Activated CD4-positive, alpha-beta T cell treated with anti-CD3 and anti-CD28 coated beads, Interleukin-2, amount 50 U/mL, for 48 hours (primary cell): ENCODE measurements at regions not wholly inside any gene's neighbourhood (a gene's known extent, or its start where the extent isn't known, plus 50 kb on each side); places are given as distances from the start of the nearest gene placed in this dataset.

ENCODE experiments used
- DNase-seq, 2 experiments: peaks; one replicate each; pipeline ENCODE4 v3.0.0-alpha.2; 2020

DNA sequence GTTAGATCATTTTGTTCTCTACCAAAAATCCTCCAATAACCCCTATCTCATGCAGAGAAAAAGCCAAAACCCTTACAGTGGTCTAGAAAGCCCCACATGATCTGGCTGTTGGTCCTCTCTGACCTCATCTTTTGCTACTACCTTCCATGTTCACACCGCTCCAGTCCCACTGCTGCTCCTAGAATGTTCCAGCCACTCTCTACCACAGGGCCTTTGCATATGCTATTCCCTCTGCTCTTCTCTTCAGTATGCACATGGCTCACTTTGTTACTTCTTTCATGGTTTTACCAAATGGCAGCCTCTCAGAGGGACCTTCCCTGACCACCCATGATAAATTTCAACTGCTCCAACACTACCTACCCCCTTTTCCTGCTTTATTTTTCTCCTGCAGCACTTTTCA lies 193.5 kb upstream of the CCDC150 start:
- no peak for DNase-seq

DNA sequence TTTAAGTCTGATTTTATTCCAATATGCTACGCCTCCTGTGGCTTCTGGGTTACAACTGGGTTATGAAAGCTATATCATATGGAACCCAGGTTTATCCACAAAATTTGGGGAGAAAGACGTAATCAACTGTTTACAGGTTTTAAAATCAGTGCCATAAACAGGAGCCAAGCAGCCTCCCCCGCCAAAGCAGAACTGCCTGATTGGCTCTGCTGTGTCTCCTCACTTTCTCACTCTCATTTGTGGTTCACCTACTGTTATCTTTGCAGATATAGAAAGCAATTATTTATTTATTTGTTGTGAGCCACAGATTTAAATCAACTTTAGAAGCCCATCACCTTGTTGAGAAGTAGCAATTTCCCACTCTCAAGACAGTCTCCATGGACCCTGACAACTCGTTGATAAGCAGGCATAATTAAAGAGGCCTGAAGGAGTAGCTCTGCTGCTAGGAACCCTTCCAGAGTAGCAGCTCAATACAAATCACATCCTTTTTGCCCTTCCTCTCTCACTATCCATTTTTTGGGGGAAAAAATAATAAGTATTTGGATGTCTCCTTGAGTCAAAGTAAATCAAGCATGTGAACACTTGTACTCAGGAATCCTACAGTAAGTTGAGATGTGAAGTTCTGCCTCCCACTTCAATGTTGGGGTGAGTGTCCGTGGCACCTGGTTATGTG lies 191.0 kb upstream of the CCDC150 start:
- DNase-seq = no peak

DNA sequence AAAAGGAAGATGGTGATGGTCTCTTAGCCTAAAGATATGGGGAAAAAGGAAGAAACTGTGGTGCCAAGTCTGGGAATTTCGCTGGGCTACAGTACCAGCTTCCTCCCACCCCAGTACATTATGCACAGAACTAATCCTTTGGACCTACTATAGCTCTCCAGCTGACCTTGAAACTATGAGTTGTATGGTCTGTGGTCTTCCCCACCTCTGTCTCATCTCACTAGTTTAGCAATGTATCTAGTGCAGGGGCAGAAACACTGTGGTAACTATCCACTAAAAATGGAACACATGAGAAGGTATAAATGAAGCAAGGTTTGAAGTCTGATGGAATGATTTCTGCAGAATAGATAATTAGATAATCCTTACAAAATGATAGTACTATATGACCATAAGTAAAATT lies 190.4 kb upstream of the CCDC150 start:
- DNase-seq = no peak

DNA sequence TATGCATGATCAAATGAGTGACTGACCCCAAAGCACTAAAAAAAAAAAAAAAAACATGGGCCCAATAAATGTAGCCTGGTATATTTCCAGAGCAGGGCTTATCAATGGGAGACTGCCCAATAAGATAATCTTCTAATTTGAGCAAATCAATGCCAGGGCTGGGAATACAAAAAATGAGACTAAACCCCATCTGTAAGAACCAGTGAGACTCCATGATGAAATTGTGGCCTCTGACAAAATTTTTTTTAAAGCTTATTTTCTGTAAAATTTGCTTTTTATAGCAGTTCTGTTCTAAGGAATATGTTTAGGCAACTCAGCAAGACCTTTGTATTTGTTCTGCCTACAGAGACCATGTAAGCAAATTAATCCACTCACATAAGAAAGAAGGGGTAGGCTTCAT lies 186.8 kb upstream of the CCDC150 start:
- no peak for DNase-seq

DNA sequence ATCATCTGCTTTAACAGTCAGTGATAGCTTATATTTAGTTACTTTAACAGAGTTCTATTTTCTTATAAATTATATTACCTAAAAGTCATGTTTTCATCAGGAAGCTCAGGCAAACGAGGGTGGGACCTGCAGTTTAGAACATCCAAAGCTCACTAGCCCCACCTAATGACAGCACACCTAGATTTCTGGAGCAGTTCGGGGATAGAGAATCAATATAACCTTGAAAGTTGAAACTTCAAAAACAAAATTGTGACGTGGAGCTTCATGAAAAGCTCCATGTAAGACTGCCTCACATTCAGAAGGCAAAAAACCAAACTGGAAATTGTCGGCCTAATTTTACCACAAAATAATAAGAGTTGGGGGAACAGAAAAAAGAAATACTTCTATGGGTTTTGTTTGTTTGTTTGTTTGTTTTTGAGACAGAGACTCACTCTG lies 185.9 kb upstream of the CCDC150 start:
- peak; percentile 32 to 57 for DNase-seq

DNA sequence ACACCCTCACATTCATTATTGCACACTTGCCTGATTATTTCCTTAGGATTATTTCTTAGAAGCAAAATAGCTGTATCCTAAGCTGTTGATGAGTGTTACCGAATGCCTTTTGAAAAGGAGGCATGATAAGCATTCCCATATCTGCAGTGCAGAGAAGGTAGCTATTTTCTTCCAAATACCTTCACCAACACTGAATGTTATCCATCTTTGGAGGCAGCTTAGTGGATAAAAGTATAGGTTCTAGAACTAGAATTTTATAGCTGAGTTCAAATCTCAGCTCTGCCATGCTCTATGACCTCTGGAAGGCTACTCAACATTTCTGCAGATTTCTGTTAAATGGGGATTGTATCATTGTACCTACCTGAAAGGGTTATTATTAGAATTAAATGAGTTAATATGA lies 185.0 kb upstream of the CCDC150 start:
- no peak for DNase-seq

DNA sequence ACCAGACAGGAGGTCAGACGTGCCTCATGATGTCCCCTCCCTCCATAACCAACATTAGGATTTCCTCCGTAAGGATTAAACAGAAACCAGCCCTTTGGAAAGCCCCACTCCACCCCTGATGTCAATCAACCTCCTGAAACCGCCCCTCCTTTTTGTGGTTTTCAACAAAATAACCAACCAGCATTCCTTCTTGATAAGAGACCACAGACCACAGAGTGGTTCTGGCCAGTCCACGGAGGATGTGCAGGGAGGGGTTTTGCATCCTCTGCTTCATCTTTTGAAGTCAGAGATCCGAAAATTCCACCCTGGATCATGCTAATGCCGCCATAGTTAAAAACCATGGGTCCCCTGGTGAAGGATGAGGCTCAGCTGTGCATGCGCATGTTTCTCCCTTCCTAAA lies 180.0 kb upstream of the CCDC150 start:
- DNase-seq = no peak

DNA sequence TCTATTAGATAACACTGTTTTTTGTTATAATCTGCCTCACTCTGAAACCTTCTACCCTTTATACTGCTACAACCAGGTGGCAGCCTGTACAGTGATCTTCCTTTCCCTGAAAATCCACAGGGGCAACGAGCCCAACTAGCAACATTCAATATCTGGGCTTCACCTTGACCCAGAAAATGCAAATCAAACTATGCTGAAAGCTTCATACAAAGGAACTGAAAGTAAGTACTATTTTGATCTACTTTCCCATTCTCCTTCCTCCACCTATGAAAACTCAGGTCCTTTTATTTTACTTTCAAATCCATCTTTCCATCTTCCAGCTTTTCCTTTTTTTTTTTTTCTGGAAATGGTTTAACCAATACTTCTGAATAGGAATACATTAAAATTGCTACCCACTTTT lies 175.8 kb upstream of the CCDC150 start:
- no peak for DNase-seq

DNA sequence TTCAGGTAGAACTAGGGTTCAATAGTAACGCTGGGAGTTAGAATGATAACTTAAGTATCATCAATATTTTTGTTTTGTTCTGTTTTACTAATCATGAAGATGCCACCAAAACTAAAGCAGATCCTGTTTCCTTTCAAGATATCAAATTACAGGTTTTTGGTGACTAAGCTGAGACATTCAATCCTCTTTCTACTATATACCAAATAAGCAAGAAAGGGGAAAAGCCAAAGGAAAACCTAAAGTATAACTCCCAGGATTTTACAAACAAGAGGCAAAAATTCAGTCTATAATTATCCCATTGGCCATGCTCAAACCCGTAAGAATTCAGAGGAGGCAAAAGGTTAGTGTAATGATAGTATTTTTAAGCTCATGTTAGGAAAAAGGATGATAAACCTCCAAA lies 175.2 kb upstream of the CCDC150 start:
- DNase-seq = no peak

DNA sequence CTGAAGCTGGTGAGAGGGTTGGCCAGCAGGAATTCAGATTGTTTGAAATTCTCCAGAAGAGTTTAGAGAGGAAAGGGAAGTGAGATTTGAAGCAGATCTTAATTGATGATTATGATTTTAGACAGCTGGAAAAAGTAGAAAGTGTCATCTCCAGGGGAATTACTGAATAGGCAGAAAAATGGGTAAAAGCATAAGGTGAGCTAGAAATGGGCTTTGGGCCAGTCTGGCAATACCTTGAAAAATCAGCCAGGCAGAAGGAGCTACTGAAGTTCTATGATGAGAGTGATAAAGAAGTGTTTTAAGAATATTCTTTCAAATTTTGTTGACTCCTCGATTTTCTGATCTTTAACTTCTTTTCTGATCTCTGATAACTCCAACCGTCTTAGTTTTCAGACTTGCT lies 172.9 kb upstream of the CCDC150 start:
- no peak for DNase-seq

DNA sequence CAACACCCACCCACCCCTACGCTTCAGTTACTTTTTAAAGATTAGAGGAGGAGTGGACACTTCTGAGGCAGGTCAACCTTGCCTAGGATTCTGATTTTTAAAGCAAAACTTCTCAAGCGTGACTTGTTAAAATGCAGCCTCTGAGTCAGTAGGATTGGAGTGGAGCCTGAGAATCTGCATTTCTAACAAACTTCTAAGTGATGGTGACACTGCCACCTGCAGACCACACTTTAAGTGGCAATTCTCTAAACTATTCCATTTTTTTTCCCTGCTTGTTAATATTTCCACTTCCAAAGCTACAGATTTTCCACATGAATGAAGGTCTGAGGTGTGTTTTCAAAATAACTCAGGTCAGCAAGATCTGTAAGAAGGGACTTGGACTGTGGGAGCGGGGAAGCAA lies 171.1 kb upstream of the CCDC150 start:
- no peak for DNase-seq

DNA sequence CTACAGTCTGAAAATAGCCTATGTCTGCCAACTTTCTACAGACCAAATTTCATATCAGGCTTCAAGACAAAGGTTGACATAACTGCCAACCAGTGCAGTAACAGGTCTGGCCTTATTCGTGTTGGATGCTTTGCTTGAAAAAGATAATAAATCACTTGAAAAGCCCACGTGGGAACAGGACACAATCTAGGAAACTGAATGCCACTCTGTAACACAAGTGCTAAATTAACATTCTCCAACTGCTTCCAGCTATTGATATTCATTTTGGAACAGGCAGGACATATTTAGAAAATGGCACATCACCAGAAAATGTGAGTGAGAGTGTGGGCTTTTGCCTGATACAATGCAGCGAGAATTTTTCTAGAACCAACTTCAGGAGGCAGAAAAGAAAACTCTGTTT lies 165.9 kb upstream of the CCDC150 start:
- no peak for DNase-seq

DNA sequence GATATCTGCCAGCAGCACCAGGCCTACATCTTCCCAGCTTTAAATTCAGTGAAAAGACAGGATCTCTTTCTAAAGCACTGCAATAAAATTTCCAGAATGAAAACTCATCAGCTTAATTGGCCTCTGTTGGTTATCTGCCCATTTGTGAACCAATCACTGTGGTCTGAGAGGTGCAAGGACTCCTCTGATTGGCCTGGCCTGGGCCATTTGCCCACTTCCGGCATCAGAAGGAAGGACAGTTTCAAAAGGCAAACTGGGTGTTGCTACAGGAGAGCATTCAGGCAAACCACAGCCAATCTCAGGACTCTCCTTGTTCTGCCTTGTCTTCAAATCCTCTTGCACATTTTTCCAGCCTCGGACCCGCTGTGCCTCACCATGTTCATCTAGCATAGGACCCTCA lies 163.9 kb upstream of the CCDC150 start:
- DNase-seq = no peak

DNA sequence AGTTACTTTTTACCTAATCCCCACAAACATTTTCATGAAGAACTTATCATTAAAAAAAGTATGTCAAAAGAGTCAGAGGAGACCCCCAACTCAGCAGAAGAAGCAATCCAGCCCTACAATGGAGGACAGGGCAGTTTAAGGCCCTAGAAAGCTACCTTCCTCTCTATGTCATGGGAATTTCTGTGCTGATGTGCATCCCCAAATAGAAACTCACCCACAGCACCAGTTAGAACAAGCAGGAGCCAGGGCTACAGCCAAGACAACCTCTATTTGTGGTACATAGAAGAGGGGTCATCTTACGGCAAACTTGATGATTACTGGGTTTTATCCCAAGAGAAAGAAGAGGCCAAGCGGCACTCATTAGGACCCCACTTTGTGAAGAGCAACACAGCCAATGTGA lies 160.9 kb upstream of the CCDC150 start:
- no peak for DNase-seq

DNA sequence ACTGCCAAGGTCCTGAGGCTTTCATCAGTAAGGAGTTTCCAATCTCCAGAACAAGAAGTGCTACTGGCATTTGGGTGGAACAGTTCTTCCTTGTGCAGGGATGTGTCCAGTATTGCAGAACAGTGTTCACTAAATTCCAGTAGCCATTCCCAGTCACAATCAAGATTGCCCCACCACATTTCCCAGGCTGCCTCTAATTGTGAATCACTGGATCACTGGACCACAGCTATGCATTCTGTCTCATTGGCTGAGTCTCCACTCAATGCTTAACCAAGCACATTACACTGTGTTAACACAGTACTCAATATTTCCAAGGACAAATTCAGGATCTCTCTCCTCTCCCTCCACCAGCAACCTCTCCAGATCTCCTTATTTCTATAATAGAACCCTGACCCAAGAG lies 160.2 kb upstream of the CCDC150 start:
- no peak for DNase-seq

DNA sequence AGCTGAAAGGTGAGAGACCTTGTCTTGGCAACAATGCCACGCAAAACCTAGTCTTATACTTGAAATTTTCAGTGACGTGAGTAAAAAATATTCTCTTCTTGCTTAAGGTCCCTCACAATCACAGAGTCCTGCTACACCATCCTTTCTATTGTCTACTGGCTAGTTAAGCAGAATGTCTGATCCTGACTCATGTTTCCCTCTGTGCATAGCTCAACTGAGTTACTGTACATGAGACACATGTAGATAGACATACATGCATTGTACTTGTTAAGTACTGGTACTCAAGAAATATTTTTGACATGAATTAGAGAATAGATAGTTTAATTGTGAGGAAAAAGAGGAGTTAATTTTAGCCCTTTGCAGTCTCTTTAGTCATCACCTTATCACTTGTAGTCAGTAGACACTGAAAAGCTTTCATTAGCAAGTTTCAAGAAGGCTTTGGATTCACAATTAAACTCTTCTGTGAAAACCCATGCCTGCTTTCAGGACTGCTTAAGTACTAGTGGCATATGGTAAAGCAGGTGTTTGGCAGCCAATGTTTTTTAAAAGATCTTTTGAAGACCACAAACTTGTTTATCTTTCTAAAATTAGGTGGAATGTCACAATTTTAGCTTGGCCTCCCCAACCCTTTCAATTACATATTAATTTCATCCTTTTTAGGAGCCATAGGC lies 158.7 kb upstream of the CCDC150 start:
- no peak for DNase-seq

DNA sequence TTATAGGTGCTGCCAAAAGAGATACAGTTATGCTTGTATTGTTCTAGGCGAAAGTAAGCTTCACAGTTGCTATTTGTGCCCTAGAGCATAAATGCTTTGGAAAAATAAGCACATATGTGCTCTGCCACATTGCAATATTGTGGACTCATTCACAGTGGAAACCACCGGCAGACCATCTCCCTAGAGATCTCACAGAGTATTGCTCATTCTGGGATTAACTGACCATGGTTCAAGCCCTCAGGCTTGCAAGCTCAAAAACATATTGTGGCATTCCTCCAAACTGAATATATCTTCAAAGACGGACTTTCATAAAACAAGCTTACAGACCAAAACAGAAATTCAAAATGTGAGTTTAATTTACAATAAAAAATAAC lies 158.2 kb upstream of the CCDC150 start:
- no peak for DNase-seq

DNA sequence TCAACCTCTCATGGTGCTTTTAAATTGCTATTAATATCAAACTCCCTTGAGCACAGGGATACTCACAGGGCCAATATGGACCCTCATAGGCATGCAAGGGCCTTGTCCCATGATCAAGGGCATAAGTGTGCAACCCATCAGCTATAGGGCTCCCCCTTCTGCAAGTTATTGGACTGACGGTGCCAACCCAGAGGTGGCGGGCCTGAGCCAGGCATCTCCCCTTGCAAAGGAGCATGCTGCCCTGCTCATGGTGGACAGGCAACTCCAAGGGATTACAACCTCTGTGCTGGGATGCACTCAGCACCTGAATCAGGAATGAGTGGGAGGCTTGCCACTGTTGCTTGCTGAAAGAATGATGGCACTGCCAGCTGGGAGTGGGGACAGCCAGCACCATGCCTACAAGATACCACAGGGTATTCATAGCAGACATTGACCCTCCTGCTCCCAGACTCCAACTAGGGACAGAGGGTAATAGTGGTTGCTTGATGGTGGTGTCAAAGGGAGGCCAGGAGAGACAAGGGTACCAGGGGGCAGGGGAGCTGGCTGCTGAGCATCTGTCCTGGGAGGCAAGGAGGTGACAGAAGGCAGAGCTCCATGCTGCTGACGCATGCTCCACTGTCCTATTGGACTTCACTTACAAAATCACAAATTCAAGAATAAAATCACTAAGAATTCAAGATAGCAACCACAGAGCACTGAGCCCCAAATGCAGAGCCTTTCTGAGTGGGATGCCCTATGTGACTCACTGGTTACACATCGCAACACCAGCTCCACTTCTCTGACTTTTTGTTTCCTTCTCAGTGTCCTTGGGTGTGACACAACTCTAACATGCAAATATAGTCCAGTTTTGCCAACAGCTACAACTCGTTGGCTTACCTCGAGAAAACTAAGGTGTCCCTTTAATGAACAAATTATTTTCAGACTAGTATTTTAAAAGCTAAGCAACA lies 157.1 kb upstream of the CCDC150 start:
- DNase-seq = peak in 1 of 2 experiments; percentile 5

DNA sequence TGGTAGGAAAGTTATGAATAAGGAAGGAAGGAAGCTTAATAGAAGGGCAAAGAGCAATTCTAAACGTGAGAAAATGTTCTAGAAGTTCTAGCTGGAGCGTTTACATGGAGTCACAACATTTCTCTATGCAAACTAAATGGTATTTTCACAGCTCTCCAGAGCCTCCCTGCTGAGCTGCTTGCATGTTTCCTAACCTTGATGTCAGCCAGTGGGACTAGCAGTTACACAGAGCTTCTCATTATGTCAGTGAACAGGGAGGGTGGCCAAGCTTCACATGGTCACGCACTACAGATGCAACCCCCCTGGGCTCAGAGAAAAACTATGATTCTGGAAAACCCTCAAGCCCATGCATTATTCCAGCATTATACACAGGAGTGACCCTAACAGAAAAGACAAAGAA lies 153.4 kb upstream of the CCDC150 start:
- no peak for DNase-seq

DNA sequence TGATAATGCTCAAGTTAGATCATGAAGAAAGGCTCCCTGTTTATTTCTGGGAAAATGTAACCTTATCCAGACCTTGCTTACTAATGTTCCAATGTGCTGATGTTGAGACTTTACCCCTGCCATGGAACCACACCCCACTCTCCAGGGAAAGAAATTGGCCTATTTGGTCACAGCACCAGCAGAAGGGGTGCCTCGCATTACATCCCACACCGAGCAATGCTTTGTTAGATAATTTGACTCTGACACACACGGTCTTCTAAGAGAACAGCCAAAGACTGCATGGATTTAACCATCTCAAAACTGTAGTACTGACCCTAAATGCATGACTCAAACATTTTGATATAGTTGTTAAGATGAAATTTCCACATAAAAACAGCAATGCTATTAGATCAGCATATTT lies 152.1 kb upstream of the CCDC150 start:
- DNase-seq = no peak

DNA sequence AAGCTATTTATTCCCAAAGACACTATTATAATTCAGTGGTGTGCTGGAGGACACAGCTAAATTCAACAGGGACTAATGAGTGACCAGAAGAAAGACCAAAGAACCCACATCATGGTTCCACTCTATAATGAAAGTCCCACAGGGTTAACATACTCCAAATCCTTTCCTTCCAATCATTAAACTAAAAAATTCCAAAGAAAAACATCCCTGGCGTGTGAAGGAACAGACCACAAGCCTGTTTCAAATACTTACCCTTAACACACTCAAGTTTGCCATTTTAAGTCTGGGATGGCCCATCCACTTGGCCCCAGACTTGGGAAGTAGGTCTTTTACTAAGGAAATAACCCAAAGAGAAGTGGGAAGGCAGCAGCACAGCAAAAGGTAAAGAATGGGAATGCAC lies 150.1 kb upstream of the CCDC150 start:
- no peak for DNase-seq

DNA sequence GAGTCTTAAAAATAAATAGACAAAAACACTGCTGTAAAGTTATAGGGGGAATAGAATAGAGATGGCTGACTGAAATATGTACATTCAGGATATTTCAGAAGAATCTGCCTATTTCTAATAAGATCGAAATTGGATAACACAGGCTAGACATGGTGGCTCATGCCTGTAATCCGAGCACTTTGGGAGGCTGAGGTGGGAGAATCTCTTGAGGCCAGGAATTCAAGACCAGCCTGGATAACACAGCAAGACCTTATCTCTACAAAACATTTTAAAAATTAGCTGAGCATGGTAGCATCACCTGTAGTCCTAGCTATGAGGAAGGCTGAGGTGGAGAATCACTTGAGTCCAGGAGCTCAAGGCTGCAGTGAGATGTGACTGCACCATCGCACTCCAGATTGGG lies 146.6 kb upstream of the CCDC150 start:
- DNase-seq = no peak

DNA sequence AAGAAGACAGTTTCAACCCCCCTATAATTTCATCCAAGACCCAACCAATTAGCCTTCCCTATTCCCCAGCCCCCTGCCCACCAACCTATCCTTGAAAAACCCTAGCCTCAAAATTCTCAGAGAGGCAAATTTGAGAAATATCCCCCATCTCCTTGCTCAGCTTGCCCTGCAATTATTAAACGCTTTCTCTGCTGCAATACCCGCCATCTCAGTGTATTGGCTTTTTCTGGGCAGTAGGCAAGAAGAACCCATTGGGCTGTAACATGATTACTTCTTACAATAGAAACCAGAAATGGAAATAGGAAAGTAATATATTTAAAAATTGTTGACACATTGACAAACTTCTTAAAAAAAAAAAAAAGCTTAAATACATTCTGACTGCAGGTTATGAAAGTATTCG lies 140.6 kb upstream of the CCDC150 start:
- DNase-seq = no peak

DNA sequence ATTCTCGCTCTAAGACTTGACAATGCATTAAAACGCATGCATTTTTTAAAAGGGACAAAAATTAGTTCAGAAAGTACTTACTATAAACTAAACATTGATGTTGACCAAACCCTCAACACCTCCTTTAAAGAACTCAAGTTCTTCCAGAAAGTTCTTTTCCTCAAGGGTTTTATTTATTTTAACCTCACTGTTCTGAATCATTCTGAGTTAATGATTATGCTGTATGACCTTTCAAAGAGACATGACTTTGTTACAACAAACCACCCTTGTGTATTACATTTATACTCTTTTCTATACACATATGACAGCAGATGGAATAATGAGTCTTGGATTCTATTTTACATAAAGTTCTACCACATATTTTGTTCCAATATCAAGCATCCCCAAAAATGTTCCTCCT lies 139.8 kb upstream of the CCDC150 start:
- no peak for DNase-seq
